LNCAP (cell line): ENCODE measurements at regions not wholly inside any gene's neighbourhood (a gene's known extent, or its start where the extent isn't known, plus 50 kb on each side); places are given as distances from the start of the nearest gene placed in this dataset.

Source experiments
- TF ChIP-seq, protein P1 (sequence below): fragments of 450-650 bp; IDR thresholded peaks from 2 replicates; pipeline ENCODE4 v1.5.1; 2017; ENCODE audit warnings: mild to moderate bottlenecking

DNA sequence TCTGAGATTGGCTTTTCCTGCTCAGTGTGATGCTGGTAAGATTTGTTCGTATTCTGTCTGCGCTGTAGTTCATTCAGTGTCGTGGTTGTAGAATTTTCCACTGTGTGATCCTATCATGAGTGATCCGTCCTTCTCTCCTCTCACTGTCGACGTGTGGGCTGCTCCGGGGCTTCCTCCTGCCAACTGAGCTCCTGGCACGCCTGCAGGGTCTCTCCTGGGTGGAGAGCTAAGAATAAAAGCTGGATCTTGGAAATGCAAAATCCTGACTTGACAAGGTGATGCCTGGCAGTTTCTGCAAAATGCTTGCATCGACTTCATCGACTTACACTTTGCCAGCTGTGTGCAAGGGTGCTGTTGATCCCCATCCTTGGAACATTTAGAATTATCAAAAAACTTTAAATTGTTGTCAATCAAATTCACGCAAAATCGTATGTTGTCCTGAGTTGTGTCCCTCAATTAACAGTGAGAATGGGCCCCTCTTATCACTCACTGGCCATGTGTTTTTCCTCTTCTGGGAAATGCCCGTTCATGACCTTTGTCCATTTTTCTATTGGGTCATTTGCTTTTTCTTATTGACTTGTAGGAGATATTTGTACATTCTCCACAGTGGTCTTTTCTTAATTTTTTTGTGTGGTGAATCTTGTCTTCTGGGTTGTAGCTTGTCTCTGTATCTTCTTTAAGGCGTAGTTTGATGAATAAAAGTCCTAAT, 125.5 kb downstream of the CRYAA start:
- TF ChIP-seq, protein P1, sequence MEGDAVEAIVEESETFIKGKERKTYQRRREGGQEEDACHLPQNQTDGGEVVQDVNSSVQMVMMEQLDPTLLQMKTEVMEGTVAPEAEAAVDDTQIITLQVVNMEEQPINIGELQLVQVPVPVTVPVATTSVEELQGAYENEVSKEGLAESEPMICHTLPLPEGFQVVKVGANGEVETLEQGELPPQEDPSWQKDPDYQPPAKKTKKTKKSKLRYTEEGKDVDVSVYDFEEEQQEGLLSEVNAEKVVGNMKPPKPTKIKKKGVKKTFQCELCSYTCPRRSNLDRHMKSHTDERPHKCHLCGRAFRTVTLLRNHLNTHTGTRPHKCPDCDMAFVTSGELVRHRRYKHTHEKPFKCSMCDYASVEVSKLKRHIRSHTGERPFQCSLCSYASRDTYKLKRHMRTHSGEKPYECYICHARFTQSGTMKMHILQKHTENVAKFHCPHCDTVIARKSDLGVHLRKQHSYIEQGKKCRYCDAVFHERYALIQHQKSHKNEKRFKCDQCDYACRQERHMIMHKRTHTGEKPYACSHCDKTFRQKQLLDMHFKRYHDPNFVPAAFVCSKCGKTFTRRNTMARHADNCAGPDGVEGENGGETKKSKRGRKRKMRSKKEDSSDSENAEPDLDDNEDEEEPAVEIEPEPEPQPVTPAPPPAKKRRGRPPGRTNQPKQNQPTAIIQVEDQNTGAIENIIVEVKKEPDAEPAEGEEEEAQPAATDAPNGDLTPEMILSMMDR, result no peak

DNA sequence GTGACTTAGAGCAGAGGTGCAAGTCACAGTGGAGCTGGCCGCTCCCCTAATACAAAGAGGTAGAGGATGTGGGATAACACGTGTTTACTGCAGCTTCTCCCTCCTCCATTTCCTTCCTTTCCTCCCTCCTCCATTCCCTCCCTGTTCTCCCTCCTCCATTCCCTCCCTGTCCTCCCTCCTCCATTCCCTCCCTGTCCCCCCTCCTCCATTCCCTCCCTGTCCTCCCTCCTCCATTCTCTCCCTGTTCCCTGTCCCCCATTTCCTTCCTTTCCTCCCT, 124.0 kb downstream of the CRYAA start:
- TF ChIP-seq, protein P1, result no peak

DNA sequence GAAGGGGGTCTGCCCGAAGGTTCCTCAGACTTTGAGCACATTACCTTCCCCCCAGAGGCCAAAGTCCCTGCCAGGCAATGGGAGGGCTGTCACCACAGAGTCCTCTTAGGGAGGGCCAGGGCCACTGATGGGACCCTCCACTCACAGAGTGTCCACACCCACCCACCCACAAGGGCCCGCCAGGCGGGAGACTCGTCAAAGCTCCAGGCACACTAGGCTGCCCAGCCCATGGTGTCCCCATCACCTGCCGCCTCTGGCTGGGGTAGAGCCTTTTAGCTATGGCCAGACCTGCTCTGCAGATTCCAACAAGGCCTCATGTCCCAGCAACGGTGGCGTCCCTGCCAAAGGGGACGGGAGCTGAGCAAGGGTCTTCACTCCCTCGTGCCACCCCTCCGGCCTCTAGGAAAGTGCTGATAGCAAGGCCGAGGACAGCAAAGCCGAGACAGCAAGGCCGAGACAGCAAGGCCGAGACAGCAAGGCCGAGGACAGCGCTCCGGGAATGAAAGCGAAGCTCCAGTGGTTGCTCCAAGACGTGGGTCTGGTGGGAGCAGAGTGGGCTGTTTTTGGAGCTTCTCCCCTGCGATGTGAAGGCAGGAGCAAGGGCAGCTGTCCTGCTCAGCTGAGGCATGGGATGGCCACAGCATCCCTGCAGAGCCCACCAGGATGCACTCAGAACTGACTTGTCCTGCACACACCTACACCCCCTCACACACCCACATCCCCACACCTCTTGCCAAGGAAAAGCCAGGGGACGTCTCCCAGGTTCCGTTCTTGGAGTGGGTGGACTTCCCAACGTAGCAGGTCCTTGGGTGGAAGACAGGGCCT, 123.4 kb downstream of the CRYAA start:
- TF ChIP-seq, protein P1, result no peak

DNA sequence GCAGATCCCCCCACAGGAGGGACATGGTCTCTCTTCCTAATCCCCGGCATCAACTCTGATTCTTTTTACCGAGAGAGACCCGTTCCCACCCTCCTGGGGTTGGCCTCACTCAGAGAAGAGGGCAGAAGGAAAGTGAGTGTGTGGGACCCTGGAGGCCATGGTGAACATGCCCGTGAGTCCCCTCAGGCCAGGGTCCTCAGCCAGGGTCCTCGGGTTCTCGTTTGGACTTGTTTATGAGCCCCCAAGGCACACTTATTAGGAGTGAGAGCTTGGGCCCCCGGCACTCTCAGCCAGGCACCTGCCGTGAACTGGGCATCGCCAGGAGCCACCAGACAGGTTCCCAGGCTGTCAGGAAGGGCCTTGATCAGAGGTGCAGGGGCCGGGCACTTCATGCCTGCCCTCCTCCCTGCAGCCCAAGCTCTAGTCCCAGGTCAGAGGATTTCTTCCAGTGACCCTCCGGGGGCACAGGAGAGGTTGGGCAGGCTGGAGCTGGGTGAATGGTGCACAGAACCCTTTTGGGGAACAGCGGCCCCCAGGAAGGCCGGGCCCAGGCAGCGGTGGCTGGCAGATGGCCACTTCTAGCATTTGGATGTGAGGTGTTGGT, 122.6 kb downstream of the CRYAA start:
- TF ChIP-seq, protein P1, result no peak

DNA sequence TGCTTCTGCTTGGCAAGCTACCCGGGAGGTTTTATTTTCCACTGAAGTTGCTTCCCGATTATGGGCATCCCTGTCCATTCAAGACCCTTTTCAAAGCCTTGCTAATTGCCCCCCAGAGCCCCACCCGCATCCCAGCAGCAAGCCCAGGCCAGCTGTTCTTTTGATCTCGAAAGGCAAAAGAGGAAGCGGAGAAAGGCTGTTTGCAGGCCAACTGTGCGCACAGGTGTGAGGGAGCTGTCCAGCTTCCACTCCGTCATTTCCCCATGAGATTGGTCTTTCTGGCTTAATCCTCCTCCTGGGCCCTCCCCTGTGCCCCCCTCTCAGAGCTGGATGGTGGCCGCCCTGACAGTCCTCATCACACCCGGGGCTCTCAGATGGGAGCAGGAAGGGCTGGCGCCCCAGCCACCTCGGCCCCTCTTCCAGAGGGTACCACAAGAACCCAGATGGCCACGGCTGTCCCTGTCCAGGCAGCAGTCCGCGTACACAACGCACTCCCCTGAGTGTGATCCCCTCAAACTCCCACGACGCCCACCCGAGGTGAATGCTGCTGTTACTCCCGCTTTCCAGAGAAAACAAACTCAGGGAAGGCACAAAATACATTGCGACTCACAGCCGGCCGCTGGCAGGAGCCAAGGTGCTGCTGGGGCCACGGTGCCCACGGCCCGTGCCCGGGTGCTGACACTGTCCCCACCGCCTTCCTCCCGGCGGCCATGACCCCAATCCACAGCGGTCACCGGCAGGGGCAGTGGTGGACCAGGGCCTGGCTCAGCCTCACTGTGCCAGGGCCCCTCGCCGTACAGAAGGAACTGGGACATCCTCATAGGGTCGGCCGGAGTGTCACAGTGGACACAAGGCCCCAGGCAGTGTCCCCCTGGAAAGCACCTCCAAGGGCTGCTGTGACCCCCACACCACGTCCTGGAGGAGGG, 121.9 kb downstream of the CRYAA start:
- TF ChIP-seq, protein P1, result no peak

DNA sequence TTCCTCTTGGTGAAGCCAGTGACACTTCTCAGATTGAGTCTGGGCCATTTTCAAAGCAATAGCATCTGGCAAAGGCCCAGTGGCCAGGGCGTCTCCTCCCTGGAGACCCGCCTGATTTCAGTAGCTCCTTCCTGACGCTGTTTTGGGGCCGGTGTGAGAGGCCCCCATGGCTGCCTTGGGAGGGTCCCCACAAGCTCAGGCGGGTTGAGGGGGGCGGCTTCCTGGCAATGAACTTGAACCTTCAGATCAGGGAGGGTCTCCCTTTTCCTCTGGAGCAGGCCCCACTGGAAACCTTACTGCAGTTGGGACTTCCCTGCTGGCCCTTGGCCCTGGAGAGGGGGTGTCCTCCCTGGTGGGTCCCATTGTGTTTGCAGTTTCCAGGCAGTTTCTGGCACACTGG, 121.2 kb downstream of the CRYAA start:
- TF ChIP-seq, protein P1, result no peak

DNA sequence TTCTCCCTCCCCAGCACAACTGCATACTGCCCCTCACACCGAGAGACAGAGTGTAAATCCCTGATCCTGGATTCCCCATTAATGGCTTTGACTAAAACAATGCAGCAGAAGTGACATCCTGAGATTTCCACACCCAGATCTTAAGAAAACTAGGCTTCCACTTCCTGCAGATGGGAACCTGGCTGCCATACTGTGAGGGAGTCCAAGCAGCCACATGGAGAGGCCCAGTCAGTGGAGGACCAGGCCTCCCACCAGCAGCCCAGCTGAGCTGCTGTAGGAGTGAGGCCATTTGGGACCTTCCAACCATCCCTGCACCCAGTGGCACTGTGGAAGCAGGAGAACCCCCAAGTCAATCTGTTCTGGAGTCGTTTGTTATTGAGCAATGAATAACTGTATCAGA, 120.6 kb downstream of the CRYAA start:
- TF ChIP-seq, protein P1, result no peak
